Right lobe of liver (tissue), 6 donors: ENCODE measurements at regions not wholly inside any gene's neighbourhood (a gene's known extent, or its start where the extent isn't known, plus 50 kb on each side); places are given as distances from the start of the nearest gene placed in this dataset.

Source experiments
- ATAC-seq, 4 donors: fragments of 200-7000 bp; cut with Tn5 transposase; one replicate each; pipeline ENCODE4 v1.9.1; 2020; ENCODE audit warnings: mild to moderate bottlenecking in 4 of 4, moderate library complexity in 4 of 4
- DNase-seq, 3 donors: peaks; one replicate each; pipeline ENCODE4 v3.0.0-alpha.2; 2020
- H3K27ac ChIP-seq, 3 donors: fragments of 200-600 bp; one replicate each; pipeline ENCODE4 v1.8.0; 2022
- H3K27me3 ChIP-seq, 2 donors: fragments of 200-600 bp; one replicate each; pipeline ENCODE4 v1.8.0; 2022
- H3K36me3 ChIP-seq, 4 donors: fragments of 200-600 bp; sonication (generic) in 1 of 4; one replicate each; pipeline versions ENCODE4 v1.5.1 to v1.8.0; 2017 to 2022; ENCODE audit warnings: control low read depth in 1 of 4
- H3K4me1 ChIP-seq, 4 donors: fragments of 200-600 bp; sonication (generic) in 1 of 4; one replicate each; pipeline versions ENCODE4 v1.5.1 to v1.8.0; 2017 to 2022; ENCODE audit warnings: control low read depth in 1 of 4
- H3K4me3 ChIP-seq, 3 donors: fragments of 200-600 bp; one replicate each; pipeline ENCODE4 v1.8.0; 2022
- H3K9me3 ChIP-seq, 4 donors: fragments of 200-600 bp; sonication (generic) in 1 of 4; one replicate each; pipeline versions ENCODE4 v1.5.1 to v1.8.0; 2017 to 2022; ENCODE audit warnings: control low read depth in 1 of 4
- POLR2A ChIP-seq: fragments of 450-650 bp; IDR thresholded peaks from one replicate; pipeline ENCODE4 v1.6.1; 2017; ENCODE audit warnings: antibody characterized with exemption, mild to moderate bottlenecking
- WGBS: methylation state at CpG from one replicate; pipeline ENCODE4 v1.1.6; 2018; ENCODE audit warnings: low coverage, low lambda C conversion rate; ENCODE audit not compliant: insufficient coverage; ENCODE audit errors: missing lambda C conversion rate; 5-methylcytosine and 5-hydroxymethylcytosine counted together
- intact Hi-C, 2 donors: fragments of 100-400 bp; cut with DNase I; formaldehyde crosslinking; loops; one replicate each; pipeline versions ENCODE4 v1.11.2 to v1.14.1; 2022
- TF ChIP-seq, protein P1 (sequence below), 4 donors: fragments of 200-600 bp in 3 of 4; fragments of 450-650 bp in 1 of 4; IDR thresholded peaks; one replicate each; pipeline versions ENCODE4 v1.5.1 to v1.8.0; 2016 to 2022; ENCODE audit warnings: antibody characterized with exemption in 4 of 4, mild to moderate bottlenecking in 2 of 4
- donor health status: DM: no; HTN: yes; CAD: no.
- donor health status: DM: no; HTN: no; CAD: no.
- donor health status: DM: no; HTN: no; CAD: no.
- donor health status: DM: no; HTN: yes; CAD: no.
- donor health status: DM: no; HTN: yes; CAD: no.

DNA sequence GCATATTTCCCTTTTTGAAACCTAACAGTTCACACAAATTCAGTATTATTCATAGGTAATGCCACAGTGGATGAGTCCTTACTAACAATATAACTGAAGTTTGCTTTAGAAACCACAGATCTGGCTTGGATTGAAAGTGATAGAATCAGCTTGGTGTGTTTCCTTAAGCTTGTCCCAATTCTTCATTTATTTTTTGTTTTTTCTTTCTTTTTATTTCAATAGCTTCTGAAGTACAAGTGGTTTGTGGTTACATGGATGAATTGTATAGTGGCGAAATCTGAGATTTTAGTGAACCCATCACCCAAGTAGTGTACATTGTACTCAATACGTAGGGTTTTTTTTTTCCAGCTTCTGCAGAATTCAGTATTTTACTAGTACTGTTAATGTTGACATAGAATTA is 518.2 kb upstream of the SEMA3D start:
- 49% methylated on average over 2 of the region's 2 CpGs for WGBS

DNA sequence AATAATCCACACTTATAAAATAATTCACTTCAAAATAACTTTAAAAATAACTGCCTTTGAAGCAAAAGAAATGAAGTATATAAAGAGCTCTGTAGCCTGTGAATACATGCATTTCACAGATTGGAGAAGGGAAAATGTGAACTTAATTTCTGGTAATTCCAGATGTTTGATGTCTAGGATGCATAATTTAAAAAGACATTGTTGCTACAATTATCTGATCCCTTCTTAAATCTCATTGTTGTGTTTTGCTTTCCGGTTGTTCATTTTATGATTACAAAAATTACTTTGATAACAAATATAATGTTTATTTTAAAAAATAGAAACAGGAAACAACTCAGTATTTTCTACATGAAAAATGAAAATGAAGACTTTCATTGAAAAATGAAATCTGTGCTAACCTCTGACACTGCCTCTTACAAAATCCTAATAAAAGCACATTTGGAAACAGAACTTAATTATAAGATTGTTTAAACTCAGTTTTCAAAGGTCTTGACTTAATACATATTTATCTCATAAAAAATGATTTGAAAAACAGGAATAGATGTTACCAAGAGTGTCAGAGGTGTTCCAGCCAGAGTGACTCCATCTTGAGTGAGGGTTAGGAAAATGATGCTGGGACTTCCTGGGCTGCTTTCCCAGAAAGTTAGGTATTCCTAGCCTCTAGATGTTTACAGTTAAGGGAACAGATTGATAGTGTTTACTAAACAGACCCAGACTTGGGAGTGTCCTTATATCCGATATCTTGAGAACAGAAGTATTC is 516.6 kb upstream of the SEMA3D start:
- no peaks in the 10 kb centered on the region for H3K4me1 ChIP-seq
- no peak for TF ChIP-seq POLR2A
- TF ChIP-seq, protein P1, sequence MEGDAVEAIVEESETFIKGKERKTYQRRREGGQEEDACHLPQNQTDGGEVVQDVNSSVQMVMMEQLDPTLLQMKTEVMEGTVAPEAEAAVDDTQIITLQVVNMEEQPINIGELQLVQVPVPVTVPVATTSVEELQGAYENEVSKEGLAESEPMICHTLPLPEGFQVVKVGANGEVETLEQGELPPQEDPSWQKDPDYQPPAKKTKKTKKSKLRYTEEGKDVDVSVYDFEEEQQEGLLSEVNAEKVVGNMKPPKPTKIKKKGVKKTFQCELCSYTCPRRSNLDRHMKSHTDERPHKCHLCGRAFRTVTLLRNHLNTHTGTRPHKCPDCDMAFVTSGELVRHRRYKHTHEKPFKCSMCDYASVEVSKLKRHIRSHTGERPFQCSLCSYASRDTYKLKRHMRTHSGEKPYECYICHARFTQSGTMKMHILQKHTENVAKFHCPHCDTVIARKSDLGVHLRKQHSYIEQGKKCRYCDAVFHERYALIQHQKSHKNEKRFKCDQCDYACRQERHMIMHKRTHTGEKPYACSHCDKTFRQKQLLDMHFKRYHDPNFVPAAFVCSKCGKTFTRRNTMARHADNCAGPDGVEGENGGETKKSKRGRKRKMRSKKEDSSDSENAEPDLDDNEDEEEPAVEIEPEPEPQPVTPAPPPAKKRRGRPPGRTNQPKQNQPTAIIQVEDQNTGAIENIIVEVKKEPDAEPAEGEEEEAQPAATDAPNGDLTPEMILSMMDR (IDR thresholded peaks at IDR 0.05) = no peak
- H3K27ac ChIP-seq = no peak overlapping the region
- no peak overlapping the region for H3K4me3 ChIP-seq
- ATAC-seq (no peak), DNase-seq (no peak)
- 60% methylated on average over 2 of the region's 2 CpGs for WGBS
- intact Hi-C loops = no loop called here
- no peaks in the 10 kb centered on the region for H3K9me3 ChIP-seq
- H3K27me3 ChIP-seq = no peaks in the 10 kb centered on the region
- no peaks in the 10 kb centered on the region for H3K36me3 ChIP-seq

More for the DNA sequence above, 518.2 kb upstream of the SEMA3D start:
- Histone ChIP-seq H3K36me3 (no peaks in the 10 kb centered on the region), H3K27me3 (no peaks in the 10 kb centered on the region), H3K9me3 (no peaks in the 10 kb centered on the region), H3K27ac (no peak overlapping the region), H3K4me1 (no peaks in the 10 kb centered on the region), H3K4me3 (no peak overlapping the region)
- no peak for DNase-seq
- no peak for ATAC-seq
- intact Hi-C loops = no loop called here
- TF ChIP-seq POLR2A = no peak
- TF ChIP-seq, protein P1 (IDR thresholded peaks at IDR 0.05) = no peak

DNA sequence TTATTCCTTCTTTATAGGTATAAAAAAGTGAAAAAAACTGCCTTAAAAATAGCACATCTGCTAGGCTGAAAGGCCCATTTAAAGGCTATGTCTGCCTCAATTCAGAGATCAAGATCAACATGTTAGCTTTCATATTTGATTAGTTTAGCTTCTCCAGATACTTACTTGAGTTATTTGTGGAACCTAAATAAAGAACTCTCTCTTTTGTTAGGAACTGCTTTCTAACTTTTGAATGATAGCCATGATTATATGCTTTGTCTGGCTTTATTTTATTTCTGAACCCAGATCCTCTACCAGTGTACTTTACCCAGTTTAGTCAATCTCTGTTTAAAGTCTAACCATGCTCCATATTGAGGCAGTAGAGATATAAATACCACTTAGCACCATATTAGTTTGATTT is 515.5 kb upstream of the SEMA3D start:
- Histone ChIP-seq H3K4me3 (no peak overlapping the region), H3K27me3 (no peaks in the 10 kb centered on the region), H3K9me3 (no peaks in the 10 kb centered on the region), H3K27ac (no peak overlapping the region), H3K4me1 (no peaks in the 10 kb centered on the region), H3K36me3 (no peaks in the 10 kb centered on the region)
- intact Hi-C loops = no loop called here
- TF ChIP-seq POLR2A = no peak
- TF ChIP-seq, protein P1 (IDR thresholded peaks at IDR 0.05) = no peak
- ATAC-seq = no peak
- DNase-seq = no peak

DNA sequence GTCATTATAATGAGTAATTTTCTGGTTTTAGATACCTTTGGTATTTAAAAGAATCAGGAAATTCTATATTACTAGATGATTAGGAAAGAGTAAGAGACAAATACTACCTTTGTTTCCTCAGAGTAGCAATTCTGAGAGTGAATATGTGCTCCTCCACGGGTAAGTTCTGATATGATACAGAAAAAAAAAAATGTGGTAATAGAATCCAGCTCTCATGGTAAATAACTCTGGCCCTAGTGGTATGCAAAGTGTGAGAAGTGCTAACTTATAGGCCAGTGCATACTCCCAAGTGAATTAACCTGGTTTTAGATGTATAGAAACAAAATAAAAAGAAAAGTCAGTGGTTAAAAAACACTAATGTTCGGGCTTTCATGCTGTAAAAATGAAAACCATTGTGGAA is 512.6 kb upstream of the SEMA3D start:
- TF ChIP-seq, protein P1 (IDR thresholded peaks at IDR 0.05) = no peak
- no peak for TF ChIP-seq POLR2A
- H3K9me3 ChIP-seq = no peaks in the 10 kb centered on the region
- intact Hi-C loops = no loop called here
- H3K4me3 ChIP-seq = no peak overlapping the region
- ATAC-seq (no peak), DNase-seq (no peak)
- WGBS = 56% methylated on average over 2 of the region's 2 CpGs
- no peaks in the 10 kb centered on the region for H3K4me1 ChIP-seq
- H3K27me3 ChIP-seq = no peaks in the 10 kb centered on the region
- no peak overlapping the region for H3K27ac ChIP-seq
- H3K36me3 ChIP-seq = no peaks in the 10 kb centered on the region

DNA sequence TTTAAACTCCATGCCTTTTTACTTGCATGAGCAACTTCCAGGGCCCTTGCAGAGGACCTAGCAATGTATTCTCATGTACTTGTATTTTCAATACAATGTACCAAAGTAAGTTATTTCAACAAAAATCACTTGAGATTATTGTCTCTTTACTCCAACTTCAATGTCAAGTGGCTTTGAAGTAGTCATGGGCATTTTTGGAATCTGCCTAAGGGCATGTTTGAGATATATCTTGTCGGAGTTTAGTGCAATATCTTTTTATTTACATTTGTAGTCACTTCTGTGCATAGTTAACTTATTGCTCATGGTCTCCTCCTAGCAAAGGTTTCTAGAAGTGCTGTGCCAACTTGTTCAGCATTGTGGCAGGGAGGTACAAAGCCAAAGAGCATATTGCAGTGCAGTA is 508.7 kb upstream of the SEMA3D start:
- Histone ChIP-seq H3K27ac (no peak overlapping the region), H3K36me3 (no peaks in the 10 kb centered on the region), H3K9me3 (no peaks in the 10 kb centered on the region), H3K4me3 (no peak overlapping the region), H3K27me3 (no peaks in the 10 kb centered on the region), H3K4me1 (no peaks in the 10 kb centered on the region)
- TF ChIP-seq, protein P1 (IDR thresholded peaks at IDR 0.05) = no peak
- TF ChIP-seq POLR2A = no peak
- no peak for ATAC-seq
- intact Hi-C loops = no loop called here
- 38% methylated on average over 1 of the region's 1 CpG for WGBS
- DNase-seq = no peak
